Effector memory CD4-positive, alpha-beta T cell (primary cell): ENCODE measurements at regions not wholly inside any gene's neighbourhood (a gene's known extent, or its start where the extent isn't known, plus 50 kb on each side); places are given as distances from the start of the nearest gene placed in this dataset.

ENCODE experiments used
- DNase-seq, 3 donors: peaks; one replicate each; pipeline ENCODE4 v3.0.0-alpha.2; 2020
- H3K27ac ChIP-seq: 2 replicates; pipeline ENCODE4 v1.7.0; 2013; ENCODE audit warnings: mild to moderate bottlenecking, low read length, moderate library complexity; ENCODE audit not compliant: insufficient read depth, poor library complexity, severe bottlenecking
- H3K27me3 ChIP-seq: replicated peaks from 2 replicates; pipeline ENCODE4 v1.7.0; 2013; ENCODE audit warnings: mild to moderate bottlenecking, low read length; ENCODE audit not compliant: insufficient read depth, control insufficient read depth, poor library complexity, severe bottlenecking
- H3K36me3 ChIP-seq: 2 replicates; pipeline ENCODE4 v1.7.0; 2013; ENCODE audit warnings: mild to moderate bottlenecking, low read length, moderate library complexity; ENCODE audit not compliant: control insufficient read depth, insufficient read depth
- H3K4me1 ChIP-seq: 2 replicates; pipeline ENCODE4 v1.7.0; 2013; ENCODE audit warnings: low read length, mild to moderate bottlenecking; ENCODE audit not compliant: control insufficient read depth, insufficient read depth, poor library complexity, severe bottlenecking
- H3K4me3 ChIP-seq: 2 replicates; pipeline ENCODE4 v1.7.0; 2013; ENCODE audit warnings: low read length, low read depth, mild to moderate bottlenecking; ENCODE audit not compliant: insufficient read depth, poor library complexity, severe bottlenecking
- H3K9me3 ChIP-seq: 2 replicates; pipeline ENCODE4 v1.7.0; 2013; ENCODE audit warnings: mild to moderate bottlenecking, low read length, moderate library complexity; ENCODE audit not compliant: control insufficient read depth

GRCh38 chr11:134626032-134626431 is 214.0 kb upstream of the B3GAT1 start:
- Histone ChIP-seq H3K36me3 (no peaks in the 10 kb centered on the region), H3K4me3 (no peak overlapping the region), H3K4me1 (no peaks in the 10 kb centered on the region), H3K9me3 (no peaks in the 10 kb centered on the region), H3K27ac (no peak overlapping the region), H3K27me3 (no peaks in the 10 kb centered on the region)
- no peak for DNase-seq

GRCh38 chr11:134625631-134626030 is 213.6 kb upstream of the B3GAT1 start:
- DNase-seq = no peak
- Histone ChIP-seq H3K27ac (no peak overlapping the region), H3K27me3 (no peaks in the 10 kb centered on the region), H3K4me1 (no peaks in the 10 kb centered on the region), H3K9me3 (no peaks in the 10 kb centered on the region), H3K36me3 (no peaks in the 10 kb centered on the region), H3K4me3 (no peak overlapping the region)

GRCh38 chr11:134625151-134625550 is 213.1 kb upstream of the B3GAT1 start:
- Histone ChIP-seq H3K4me1 (no peaks in the 10 kb centered on the region), H3K4me3 (no peak overlapping the region), H3K27ac (no peak overlapping the region), H3K36me3 (no peaks in the 10 kb centered on the region), H3K27me3 (no peaks in the 10 kb centered on the region), H3K9me3 (no peaks in the 10 kb centered on the region)
- DNase-seq = no peak

- Histone ChIP-seq H3K27ac (no peak overlapping the region), H3K4me3 (no peak overlapping the region), H3K36me3 (no peaks in the 10 kb centered on the region), H3K4me1 (no peaks in the 10 kb centered on the region), H3K27me3 (no peaks in the 10 kb centered on the region), H3K9me3 (no peaks in the 10 kb centered on the region)
- no peak for DNase-seq
Observed at GRCh38 chr11:134624166-134624920, 212.3 kb upstream of the B3GAT1 start.

GRCh38 chr11:134623711-134624110 is 211.7 kb upstream of the B3GAT1 start:
- H3K27me3 ChIP-seq = no peaks in the 10 kb centered on the region
- DNase-seq = no peak
- H3K9me3 ChIP-seq = no peaks in the 10 kb centered on the region
- no peaks in the 10 kb centered on the region for H3K4me1 ChIP-seq
- H3K36me3 ChIP-seq = no peaks in the 10 kb centered on the region
- H3K27ac ChIP-seq = no peak overlapping the region
- no peak overlapping the region for H3K4me3 ChIP-seq

GRCh38 chr11:134622458-134622857 is 210.4 kb upstream of the B3GAT1 start:
- Histone ChIP-seq H3K27me3 (no peaks in the 10 kb centered on the region), H3K4me3 (no peak overlapping the region), H3K36me3 (no peaks in the 10 kb centered on the region), H3K4me1 (no peaks in the 10 kb centered on the region), H3K27ac (no peak overlapping the region), H3K9me3 (no peaks in the 10 kb centered on the region)
- DNase-seq = no peak

GRCh38 chr11:134617360-134617759 is 205.3 kb upstream of the B3GAT1 start:
- Histone ChIP-seq H3K36me3 (no peaks in the 10 kb centered on the region), H3K27me3 (no peaks in the 10 kb centered on the region), H3K9me3 (no peaks in the 10 kb centered on the region), H3K4me1 (no peaks in the 10 kb centered on the region), H3K4me3 (no peak overlapping the region), H3K27ac (no peak overlapping the region)
- no peak for DNase-seq

GRCh38 chr11:134616038-134616437 is 204.0 kb upstream of the B3GAT1 start:
- no peak for DNase-seq
- H3K4me3 ChIP-seq = no peak overlapping the region
- no peaks in the 10 kb centered on the region for H3K27me3 ChIP-seq
- H3K4me1 ChIP-seq = no peaks in the 10 kb centered on the region
- no peak overlapping the region for H3K27ac ChIP-seq
- no peaks in the 10 kb centered on the region for H3K9me3 ChIP-seq
- H3K36me3 ChIP-seq = no peaks in the 10 kb centered on the region

GRCh38 chr11:134615041-134615615 is 203.1 kb upstream of the B3GAT1 start:
- no peak for DNase-seq
- no peak overlapping the region for H3K27ac ChIP-seq
- no peaks in the 10 kb centered on the region for H3K4me1 ChIP-seq
- H3K36me3 ChIP-seq = no peaks in the 10 kb centered on the region
- H3K27me3 ChIP-seq = no peaks in the 10 kb centered on the region
- H3K4me3 ChIP-seq = no peak overlapping the region
- H3K9me3 ChIP-seq = no peaks in the 10 kb centered on the region

GRCh38 chr11:134614141-134614540 is 202.1 kb upstream of the B3GAT1 start:
- DNase-seq = no peak
- H3K4me3 ChIP-seq = no peak overlapping the region
- H3K9me3 ChIP-seq = no peaks in the 10 kb centered on the region
- H3K4me1 ChIP-seq = no peaks in the 10 kb centered on the region
- no peaks in the 10 kb centered on the region for H3K27me3 ChIP-seq
- H3K27ac ChIP-seq = no peak overlapping the region
- H3K36me3 ChIP-seq = no peaks in the 10 kb centered on the region
